SKM-1 (cell line): ENCODE measurements at regions not wholly inside any gene's neighbourhood (a gene's known extent, or its start where the extent isn't known, plus 50 kb on each side); places are given as distances from the start of the nearest gene placed in this dataset.
"Not testable (repeated sequence)": the region's sequence is repeated elsewhere in the genome, so short reads cannot be mapped to it uniquely, and the experiment has no call there.

Experiments
- DNase-seq: peaks from one replicate; lab custom pipeline; 2025; ENCODE audit not compliant: unreplicated experiment; lab: John Stamatoyannopoulos, UW

GRCh38 chr2:58720770-58721697 is 479.9 kb upstream of the FANCL start:
- no peak for DNase-seq

GRCh38 chr2:58720033-58720769 is 479.1 kb upstream of the FANCL start:
- no peak for DNase-seq

GRCh38 chr2:58715344-58715743 is 474.2 kb upstream of the FANCL start:
- DNase-seq = no peak

GRCh38 chr2:58714238-58714637 is 473.1 kb upstream of the FANCL start:
- no peak for DNase-seq

- DNase-seq = no peak
Measured at GRCh38 chr2:58710795-58711279, 469.7 kb upstream of the FANCL start.

- DNase-seq = no peak
Measured at GRCh38 chr2:58709687-58710354, 468.7 kb upstream of the FANCL start.

GRCh38 chr2:58709274-58709673 is 468.1 kb upstream of the FANCL start:
- no peak for DNase-seq

GRCh38 chr2:58708565-58708964 is 467.4 kb upstream of the FANCL start:
- DNase-seq = no peak

GRCh38 chr2:58702302-58702885 is 461.3 kb upstream of the FANCL start:
- no peak for DNase-seq

GRCh38 chr2:58701688-58702301 is 460.7 kb upstream of the FANCL start:
- DNase-seq = no peak

GRCh38 chr2:58700591-58700990 is 459.5 kb upstream of the FANCL start:
- no peak for DNase-seq

- no peak for DNase-seq
Measured at GRCh38 chr2:58699411-58699810, 458.3 kb upstream of the FANCL start.

GRCh38 chr2:58698620-58699019 is 457.5 kb upstream of the FANCL start:
- no peak for DNase-seq

- not testable (repeated sequence) for DNase-seq
Measured at GRCh38 chr2:58694114-58694513, 453.0 kb upstream of the FANCL start.

- DNase-seq = peak; percentile 2
Measured at GRCh38 chr2:58691041-58691440, 449.9 kb upstream of the FANCL start.

- no peak for DNase-seq
Measured at GRCh38 chr2:58688813-58689212, 447.7 kb upstream of the FANCL start.

GRCh38 chr2:58686776-58687175 is 445.7 kb upstream of the FANCL start:
- peak; percentile 12 for DNase-seq

- DNase-seq = no peak
Measured at GRCh38 chr2:58680755-58681310, 439.7 kb upstream of the FANCL start.

GRCh38 chr2:58677748-58678147 is 436.6 kb upstream of the FANCL start:
- DNase-seq = no peak

GRCh38 chr2:58671675-58672074 is 430.6 kb upstream of the FANCL start:
- no peak for DNase-seq
